ENCODE measurements at regions not wholly inside any gene's neighbourhood (a gene's known extent, or its start where the extent isn't known, plus 50 kb on each side); places are given as distances from the start of the nearest gene placed in this dataset.

DNA sequence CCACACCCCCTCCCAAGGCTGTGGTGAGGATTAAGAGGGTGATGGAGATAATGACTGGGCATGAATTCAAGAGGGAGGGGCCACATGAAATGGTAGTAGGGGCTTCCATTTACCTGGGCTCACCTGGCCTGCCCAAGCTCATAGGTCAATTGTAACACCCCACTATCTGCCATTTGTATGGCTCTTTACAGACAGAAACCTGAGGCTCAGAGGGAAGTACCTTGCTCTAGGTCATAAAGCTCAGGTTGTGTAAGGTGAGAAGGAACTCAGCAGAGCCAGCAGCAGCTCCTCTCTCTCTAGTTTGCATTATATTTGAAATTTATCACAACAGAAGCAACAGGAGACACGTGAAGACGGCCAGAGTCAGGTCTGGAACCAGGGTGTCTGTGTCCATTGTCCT is 133.4 kb upstream of the ALDH1B1 start:
- H4K20me1 ChIP-seq (ENCODE audit: insufficient read depth, low read length), result no peaks in the 10 kb centered on the region
- H3K36me3 ChIP-seq (replicated peaks in 1 of 2; ENCODE audit: control insufficient read depth in 1 of 2, insufficient read depth in 2 of 2, low read length in 2 of 2), result no peaks in the 10 kb centered on the region
- no CpG with 5 or more reads among the region's 2 CpGs for WGBS (ENCODE audit: insufficient coverage)
- Mint-ChIP-seq H3K4me3 (no peak overlapping the region), H3K27me3 (ENCODE audit: low read depth in 3 of 3) (peaks cover 0 to 5% (median 1%) of the 10 kb centered on the region in 3 donors), H3K36me3 (no peaks in the 10 kb centered on the region), H3K27ac (no peak overlapping the region), H3K4me1 (no peaks in the 10 kb centered on the region), H3K9me3 (peaks cover 0 to 7% (median 2%) of the 10 kb centered on the region in 7 donors)
- intact Hi-C loops (cut with micrococcal nuclease), result no loop called here
- no peak overlapping the region for H3K4me2 ChIP-seq (replicated peaks; ENCODE audit: extremely low read depth, low read length, poor library complexity, severe bottlenecking)
- no peak overlapping the region for H3K27ac ChIP-seq (ENCODE audit: low read depth in 1 of 2, low read length in 2 of 2)
- no peaks in the 10 kb centered on the region for H3K27me3 ChIP-seq (ENCODE audit: control insufficient read depth in 2 of 2, insufficient read depth in 2 of 2, low read length in 2 of 2)
- no peaks in the 10 kb centered on the region for H3K9me3 ChIP-seq (replicated peaks in 1 of 2; ENCODE audit: control insufficient read depth in 1 of 2, insufficient read depth in 1 of 2, low read length in 2 of 2)
- no peaks in the 10 kb centered on the region for H3K4me1 ChIP-seq (ENCODE audit: control insufficient read depth in 1 of 2, insufficient read depth in 2 of 2, low read length in 2 of 2)
- no peak overlapping the region for H3K9ac ChIP-seq (ENCODE audit: insufficient read depth, low read length, poor library complexity, severe bottlenecking)
- no peak overlapping the region for H2AFZ ChIP-seq (ENCODE audit: insufficient read depth, low read depth, low read length, poor library complexity, severe bottlenecking)
- DNase-seq, result no peak
- H3K79me2 ChIP-seq (ENCODE audit: insufficient read depth, low read length), result no peaks in the 10 kb centered on the region
- H3K4me3 ChIP-seq (replicated peaks in 1 of 3; ENCODE audit: low read depth in 2 of 3, low read length in 3 of 3), result no peak overlapping the region
- TF ChIP-seq, protein P1, sequence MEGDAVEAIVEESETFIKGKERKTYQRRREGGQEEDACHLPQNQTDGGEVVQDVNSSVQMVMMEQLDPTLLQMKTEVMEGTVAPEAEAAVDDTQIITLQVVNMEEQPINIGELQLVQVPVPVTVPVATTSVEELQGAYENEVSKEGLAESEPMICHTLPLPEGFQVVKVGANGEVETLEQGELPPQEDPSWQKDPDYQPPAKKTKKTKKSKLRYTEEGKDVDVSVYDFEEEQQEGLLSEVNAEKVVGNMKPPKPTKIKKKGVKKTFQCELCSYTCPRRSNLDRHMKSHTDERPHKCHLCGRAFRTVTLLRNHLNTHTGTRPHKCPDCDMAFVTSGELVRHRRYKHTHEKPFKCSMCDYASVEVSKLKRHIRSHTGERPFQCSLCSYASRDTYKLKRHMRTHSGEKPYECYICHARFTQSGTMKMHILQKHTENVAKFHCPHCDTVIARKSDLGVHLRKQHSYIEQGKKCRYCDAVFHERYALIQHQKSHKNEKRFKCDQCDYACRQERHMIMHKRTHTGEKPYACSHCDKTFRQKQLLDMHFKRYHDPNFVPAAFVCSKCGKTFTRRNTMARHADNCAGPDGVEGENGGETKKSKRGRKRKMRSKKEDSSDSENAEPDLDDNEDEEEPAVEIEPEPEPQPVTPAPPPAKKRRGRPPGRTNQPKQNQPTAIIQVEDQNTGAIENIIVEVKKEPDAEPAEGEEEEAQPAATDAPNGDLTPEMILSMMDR (IDR thresholded peaks at IDR 0.05), result no peak

GRCh38 chr9:38257626-38258215 is 134.8 kb upstream of the ALDH1B1 start:
- Histone ChIP-seq H3K79me2 (ENCODE audit: insufficient read depth, low read length) (no peaks in the 10 kb centered on the region), H3K9ac (ENCODE audit: insufficient read depth, low read length, poor library complexity, severe bottlenecking) (no peak overlapping the region), H3K4me3 (replicated peaks in 1 of 3; ENCODE audit: low read depth in 2 of 3, low read length in 3 of 3) (no peak overlapping the region), H2AFZ (ENCODE audit: insufficient read depth, low read depth, low read length, poor library complexity, severe bottlenecking) (no peak overlapping the region), H3K4me2 (replicated peaks; ENCODE audit: extremely low read depth, low read length, poor library complexity, severe bottlenecking) (no peak overlapping the region), H3K36me3 (replicated peaks in 1 of 2; ENCODE audit: control insufficient read depth in 1 of 2, insufficient read depth in 2 of 2, low read length in 2 of 2) (no peaks in the 10 kb centered on the region), H3K4me1 (ENCODE audit: control insufficient read depth in 1 of 2, insufficient read depth in 2 of 2, low read length in 2 of 2) (no peaks in the 10 kb centered on the region), H4K20me1 (ENCODE audit: insufficient read depth, low read length) (no peaks in the 10 kb centered on the region), H3K27ac (ENCODE audit: low read depth in 1 of 2, low read length in 2 of 2) (no peak overlapping the region), H3K27me3 (ENCODE audit: control insufficient read depth in 2 of 2, insufficient read depth in 2 of 2, low read length in 2 of 2) (no peaks in the 10 kb centered on the region), H3K9me3 (replicated peaks in 1 of 2; ENCODE audit: control insufficient read depth in 1 of 2, insufficient read depth in 1 of 2, low read length in 2 of 2) (no peaks in the 10 kb centered on the region)
- Mint-ChIP-seq H3K4me1 (no peaks in the 10 kb centered on the region), H3K27ac (no peak overlapping the region), H3K36me3 (no peaks in the 10 kb centered on the region), H3K4me3 (no peak overlapping the region), H3K9me3 (peaks cover 0 to 3% (median 0%) of the 10 kb centered on the region in 7 donors), H3K27me3 (ENCODE audit: low read depth in 3 of 3) (peaks cover 2 to 4% (median 3%) of the 10 kb centered on the region in 3 donors)
- TF ChIP-seq, protein P1 (IDR thresholded peaks at IDR 0.05), result no peak
- 94% methylated on average over 5 of the region's 6 CpGs for WGBS (ENCODE audit: insufficient coverage)
- DNase-seq, result no peak
- intact Hi-C loops (cut with micrococcal nuclease), result no loop called here

Measured in CD14-positive monocyte (primary cell).